Pancreas (tissue), 10 donors: ENCODE measurements at regions not wholly inside any gene's neighbourhood (a gene's known extent, or its start where the extent isn't known, plus 50 kb on each side); places are given as distances from the start of the nearest gene placed in this dataset.

Experiments used
- ATAC-seq, 4 donors: fragments of 200-7000 bp; cut with Tn5 transposase; one replicate each; pipeline versions ENCODE4 v1.8.0 to v1.9.1; 2020; ENCODE audit warnings: mild to moderate bottlenecking in 4 of 4, moderate library complexity in 4 of 4
- DNase-seq, 6 donors: peaks; one replicate each; pipeline ENCODE4 v3.0.0-alpha.2; 2020
- FAIRE-seq: peaks from 2 replicates; lab custom pipeline; 2012; peaks lifted over from hg19 to GRCh38; lab: Jason Lieb, UNC
- H3K27ac ChIP-seq, 4 donors: fragments of 200-600 bp; sonication (generic); 1 replicate in 3 of 4; 2 replicates in 1 of 4; pipeline versions ENCODE4 v1.5.0 to v1.8.0; 2020
- H3K27me3 ChIP-seq, 4 donors: fragments of 200-600 bp; one replicate each; pipeline ENCODE4 v1.8.0; 2021
- H3K36me3 ChIP-seq, 3 donors: fragments of 200-600 bp; sonication (generic) in 1 of 3; one replicate each; pipeline versions ENCODE4 v1.5.0 to v1.8.0; 2020 to 2021
- H3K4me1 ChIP-seq, 3 donors: fragments of 200-600 bp; one replicate each; pipeline ENCODE4 v1.8.0; 2021
- H3K4me3 ChIP-seq, 4 donors: fragments of 200-600 bp; sonication (generic) in 2 of 4; one replicate each; pipeline versions ENCODE4 v1.5.0 to v1.8.0; 2020 to 2021
- H3K9me3 ChIP-seq, 4 donors: fragments of 200-600 bp; one replicate each; pipeline ENCODE4 v1.8.0; 2021
- CTCF ChIP-seq, 4 donors: fragments of 200-600 bp; sonication (generic) in 3 of 4; IDR thresholded peaks; one replicate each; pipeline versions ENCODE4 v1.5.0 to v1.8.0; 2021; ENCODE audit warnings: antibody characterized with exemption in 4 of 4
- WGBS, 2 donors: extraction: QIAGEN DNeasy Blood & Tissue Kit; methylation state at CpG; one replicate each; pipeline ENCODE4 v1.1.7; 2013; 5-methylcytosine and 5-hydroxymethylcytosine counted together
- intact Hi-C, 3 donors: fragments of 100-400 bp; cut with DNase I; formaldehyde crosslinking; loops; one replicate each; pipeline versions ENCODE4 v1.11.1 to v1.14.2; 2022
- donor health status: healthy with polysubstance abuse.
- donor health status: DM: no; HTN: no; CAD: no; lungs with moderate emphysema.
- donor health status: DM: no; HTN: no; CAD: no.
- donor health status: control.
- donor health status: control.
- donor health status: Bipolar disorder and iron deficiency.
- donor health status: DM: yes; HTN: yes; CAD: no.
- donor health status: DM: no; HTN: no; CAD: no.
- donor health status: DM: no; HTN: no; CAD: no.
- donor health status: DM: yes; HTN: yes; CAD: no.

- no peaks in the 10 kb centered on the region for H3K4me1 ChIP-seq
- ATAC-seq (no peak), DNase-seq (peak in 1 of 6 donors; percentile 19), FAIRE-seq (no peak)
- H3K27me3 ChIP-seq: no peaks in the 10 kb centered on the region
- WGBS, 2 donors: 63 to 80% methylated on average over 9 of the region's 9 CpGs
- intact Hi-C loops: no loop called here
- H3K4me3 ChIP-seq: no peak overlapping the region
- no peak for TF ChIP-seq CTCF (IDR thresholded peaks at IDR 0.05)
- H3K9me3 ChIP-seq: no peaks in the 10 kb centered on the region
- H3K36me3 ChIP-seq: no peaks in the 10 kb centered on the region
- H3K27ac ChIP-seq: no peak overlapping the region
These were observed 107.8 kb upstream of the ISL1 start for GRCh38 chr5:51275428-51275827.

GRCh38 chr5:51276250-51276649, 107.0 kb upstream of the ISL1 start:
- Histone ChIP-seq H3K36me3 (no peaks in the 10 kb centered on the region), H3K4me3 (no peak overlapping the region), H3K27me3 (no peaks in the 10 kb centered on the region), H3K9me3 (no peaks in the 10 kb centered on the region), H3K4me1 (no peaks in the 10 kb centered on the region), H3K27ac (no peak overlapping the region)
- DNase-seq (no peak), ATAC-seq (no peak), FAIRE-seq (no peak)
- 54 to 67% methylated on average over 2 of the region's 2 CpGs for WGBS, 2 donors
- TF ChIP-seq CTCF (IDR thresholded peaks at IDR 0.05): no peak
- intact Hi-C loops: no loop called here

GRCh38 chr5:51278539-51278938, 104.7 kb upstream of the ISL1 start:
- Histone ChIP-seq H3K27ac (no peak overlapping the region), H3K4me3 (no peak overlapping the region), H3K9me3 (no peaks in the 10 kb centered on the region), H3K36me3 (no peaks in the 10 kb centered on the region), H3K27me3 (no peaks in the 10 kb centered on the region), H3K4me1 (no peaks in the 10 kb centered on the region)
- WGBS, 2 donors: 12 to 17% methylated on average over 3 of the region's 3 CpGs
- ATAC-seq (no peak), FAIRE-seq (no peak), DNase-seq (no peak)
- intact Hi-C loops: no loop called here
- TF ChIP-seq CTCF (IDR thresholded peaks at IDR 0.05): no peak

GRCh38 chr5:51279983-51280706, 103.1 kb upstream of the ISL1 start:
- no peak for TF ChIP-seq CTCF (IDR thresholded peaks at IDR 0.05)
- Histone ChIP-seq H3K36me3 (no peaks in the 10 kb centered on the region), H3K4me3 (no peak overlapping the region), H3K27me3 (no peaks in the 10 kb centered on the region), H3K27ac (no peak overlapping the region), H3K4me1 (no peaks in the 10 kb centered on the region), H3K9me3 (no peaks in the 10 kb centered on the region)
- DNase-seq: no peak
- intact Hi-C loops: no loop called here
- ATAC-seq: no peak
- WGBS, 2 donors: 39 to 46% methylated on average over 7 of the region's 7 CpGs
- FAIRE-seq: no peak

- intact Hi-C loops: no loop called here
- TF ChIP-seq CTCF (IDR thresholded peaks at IDR 0.05): no peak
- Histone ChIP-seq H3K36me3 (no peaks in the 10 kb centered on the region), H3K9me3 (no peaks in the 10 kb centered on the region), H3K4me1 (no peaks in the 10 kb centered on the region), H3K27ac (no peak overlapping the region), H3K27me3 (no peaks in the 10 kb centered on the region), H3K4me3 (no peak overlapping the region)
- FAIRE-seq (no peak), ATAC-seq (no peak), DNase-seq (no peak)
- WGBS, 2 donors: 48 to 54% methylated on average over 4 of the region's 4 CpGs
These were observed 97.2 kb upstream of the ISL1 start for GRCh38 chr5:51286046-51286445.
